AG04449 (cell line): ENCODE measurements at regions not wholly inside any gene's neighbourhood (a gene's known extent, or its start where the extent isn't known, plus 50 kb on each side); places are given as distances from the start of the nearest gene placed in this dataset.

Experiments used
- CTCF ChIA-PET: fragments of 350-600 bp; formaldehyde crosslinking; extraction: SDS; loops from one replicate; lab custom pipeline; 2021; ENCODE audit warnings: antibody characterized with exemption; lab: Yijun Ruan, JAX
- POLR2A ChIA-PET: fragments of 400-600, 350-600 bp; formaldehyde crosslinking; extraction: SDS; loops from one replicate; lab custom pipeline; 2020; ENCODE audit warnings: antibody characterized with exemption, inconsistent platforms; lab: Yijun Ruan, JAX
- DNase-seq: peaks from one replicate; pipeline ENCODE4 v3.0.0-alpha.2; 2010; ENCODE audit warnings: low read depth, low spot score
- H3K4me3 ChIP-seq: 2 replicates; pipeline ENCODE4 v1.5.1; 2011; ENCODE audit warnings: low read depth, mild to moderate bottlenecking, control low read depth, low read length
- TF ChIP-seq, protein P1 (sequence below): IDR thresholded peaks from one replicate; pipeline ENCODE4 v1.5.1; 2011; ENCODE audit warnings: mild to moderate bottlenecking, moderate library complexity, low read length, control low read depth, inconsistent platforms; ENCODE audit not compliant: insufficient read depth; ENCODE audit errors: missing control alignments

DNA sequence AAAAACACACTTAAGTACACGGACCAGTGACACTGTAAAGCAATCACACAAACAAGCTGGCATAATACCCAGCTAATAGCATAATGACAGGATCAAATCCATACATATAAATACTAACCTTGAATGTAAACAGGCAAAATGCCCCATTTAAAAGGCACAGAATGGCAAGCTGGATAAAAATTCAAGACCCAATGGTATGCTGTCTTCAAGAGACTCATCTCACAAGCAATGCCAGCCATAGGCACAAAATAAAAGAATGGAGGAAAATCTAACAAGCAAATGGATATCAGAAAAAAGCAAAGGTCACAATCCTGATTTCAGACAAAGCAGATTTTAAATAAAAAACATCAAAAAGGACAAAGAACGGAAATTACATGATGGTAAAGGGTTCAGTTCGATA is 79.1 kb upstream of the PTGFR start:
- no peak overlapping the region for H3K4me3 ChIP-seq
- ChIA-PET POLR2A (no interaction called here), CTCF (no interaction called here)
- no peak for DNase-seq
- TF ChIP-seq, protein P1, sequence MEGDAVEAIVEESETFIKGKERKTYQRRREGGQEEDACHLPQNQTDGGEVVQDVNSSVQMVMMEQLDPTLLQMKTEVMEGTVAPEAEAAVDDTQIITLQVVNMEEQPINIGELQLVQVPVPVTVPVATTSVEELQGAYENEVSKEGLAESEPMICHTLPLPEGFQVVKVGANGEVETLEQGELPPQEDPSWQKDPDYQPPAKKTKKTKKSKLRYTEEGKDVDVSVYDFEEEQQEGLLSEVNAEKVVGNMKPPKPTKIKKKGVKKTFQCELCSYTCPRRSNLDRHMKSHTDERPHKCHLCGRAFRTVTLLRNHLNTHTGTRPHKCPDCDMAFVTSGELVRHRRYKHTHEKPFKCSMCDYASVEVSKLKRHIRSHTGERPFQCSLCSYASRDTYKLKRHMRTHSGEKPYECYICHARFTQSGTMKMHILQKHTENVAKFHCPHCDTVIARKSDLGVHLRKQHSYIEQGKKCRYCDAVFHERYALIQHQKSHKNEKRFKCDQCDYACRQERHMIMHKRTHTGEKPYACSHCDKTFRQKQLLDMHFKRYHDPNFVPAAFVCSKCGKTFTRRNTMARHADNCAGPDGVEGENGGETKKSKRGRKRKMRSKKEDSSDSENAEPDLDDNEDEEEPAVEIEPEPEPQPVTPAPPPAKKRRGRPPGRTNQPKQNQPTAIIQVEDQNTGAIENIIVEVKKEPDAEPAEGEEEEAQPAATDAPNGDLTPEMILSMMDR = no peak

DNA sequence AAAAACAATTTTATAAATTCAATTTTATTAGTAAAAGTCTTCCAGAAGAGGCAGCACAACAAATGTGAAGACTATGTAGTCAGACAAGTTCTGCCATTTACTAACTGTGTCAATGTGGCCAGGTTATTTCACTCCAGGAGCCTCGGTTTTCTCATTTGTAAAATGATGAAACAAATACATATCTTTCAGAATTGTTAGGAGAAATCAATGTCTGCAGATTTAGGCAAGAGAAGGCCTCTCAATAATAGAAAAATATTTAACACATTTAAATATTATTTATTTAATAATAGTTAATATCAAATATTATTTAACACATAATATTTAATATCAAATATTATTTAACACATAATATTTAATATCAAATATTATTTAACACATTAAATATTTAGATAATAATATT is 75.6 kb upstream of the PTGFR start:
- no peak overlapping the region for H3K4me3 ChIP-seq
- DNase-seq = no peak
- ChIA-PET POLR2A (no interaction called here), CTCF (no interaction called here)
- TF ChIP-seq, protein P1 = no peak

DNA sequence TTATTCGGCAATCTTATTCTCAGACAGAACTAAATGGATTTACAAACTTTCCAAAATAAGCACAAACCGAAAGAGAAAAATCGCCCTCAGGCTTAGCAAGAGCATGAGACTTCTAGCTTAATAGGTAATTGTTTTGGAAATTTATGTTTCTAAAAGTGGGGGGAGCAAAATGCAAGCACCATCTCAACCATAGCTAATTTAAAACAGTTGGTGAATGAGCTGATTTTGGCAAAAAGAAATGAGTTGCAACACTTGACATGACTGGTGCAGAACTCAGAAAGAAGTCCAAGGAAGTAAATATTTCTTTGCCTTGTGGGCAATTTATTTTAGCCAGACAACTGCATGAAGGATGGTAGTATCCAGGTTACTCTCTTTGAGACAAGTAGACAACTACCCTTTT is 71.5 kb upstream of the PTGFR start:
- CTCF ChIA-PET = no interaction called here
- H3K4me3 ChIP-seq = no peak overlapping the region
- TF ChIP-seq, protein P1 = no peak
- DNase-seq = peak; percentile 71
- POLR2A ChIA-PET = no interaction called here

DNA sequence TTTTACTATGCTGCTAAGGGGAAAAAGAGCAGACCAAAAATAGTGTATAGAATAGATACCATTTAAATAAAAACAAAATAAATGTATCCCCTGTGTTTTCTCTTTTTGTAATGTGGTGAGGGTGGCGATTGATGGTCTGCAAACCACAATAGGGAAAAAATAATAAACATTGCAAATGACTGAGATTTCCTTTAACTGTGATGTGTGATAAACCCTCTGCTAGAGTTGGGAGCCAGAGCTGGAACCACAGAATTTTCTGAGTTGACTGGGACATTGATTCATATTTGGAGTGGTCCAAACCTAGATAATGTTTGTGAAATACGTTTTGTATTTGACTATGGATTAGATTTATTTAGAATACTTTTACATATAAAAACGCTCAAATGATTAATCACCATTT is 70.6 kb upstream of the PTGFR start:
- TF ChIP-seq, protein P1 = no peak
- H3K4me3 ChIP-seq = no peak overlapping the region
- POLR2A ChIA-PET = no interaction called here
- no peak for DNase-seq
- CTCF ChIA-PET = no interaction called here

DNA sequence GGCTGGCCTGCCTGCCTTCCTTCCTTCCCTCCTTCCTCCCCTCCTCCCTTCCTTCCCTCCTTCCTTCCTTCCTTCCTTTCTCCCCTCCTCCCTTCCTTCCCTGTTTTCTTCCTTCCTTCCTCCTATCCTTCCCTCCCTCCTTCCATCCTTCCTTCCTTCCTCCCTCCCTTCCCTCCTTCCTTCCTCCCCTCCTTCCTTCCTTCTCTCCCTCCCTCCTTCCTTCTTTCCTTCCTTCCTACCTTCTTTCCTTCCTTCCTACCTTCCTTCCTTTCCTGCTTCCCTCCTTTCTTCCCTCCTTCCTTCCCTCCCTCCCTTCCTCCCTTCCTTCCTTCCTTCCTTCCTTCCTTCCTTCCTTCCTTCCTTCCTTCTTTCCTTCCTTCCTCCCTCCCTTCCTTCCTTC is 70.1 kb upstream of the PTGFR start:
- POLR2A ChIA-PET = no interaction called here
- TF ChIP-seq, protein P1 = no peak
- H3K4me3 ChIP-seq = no peak overlapping the region
- DNase-seq = no peak
- CTCF ChIA-PET = no interaction called here

DNA sequence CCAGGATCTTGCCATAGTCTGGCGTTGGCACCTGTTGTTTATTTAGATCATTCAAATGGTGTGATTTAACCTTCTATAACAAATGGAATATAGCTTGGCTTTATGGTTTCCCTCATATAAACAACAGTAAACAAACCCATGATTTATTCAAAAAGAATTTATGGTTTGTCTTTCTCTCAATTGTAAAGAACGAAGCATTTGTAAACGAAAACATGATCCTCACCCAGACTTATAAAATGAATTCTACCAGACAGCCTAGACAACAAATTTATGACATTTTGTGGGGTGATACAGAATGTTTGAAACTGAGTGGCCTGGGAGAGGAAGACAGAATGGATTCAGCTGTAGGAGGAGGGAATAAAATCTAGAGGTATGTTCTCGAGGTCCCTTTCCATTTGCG is 66.1 kb upstream of the PTGFR start:
- CTCF ChIA-PET = interaction anchor here (0.8 kb wide), 1 partner anchor 279 kb away, joined by 3 read pairs; no protein-coding TSS in a partner anchor
- TF ChIP-seq, protein P1 = no peak
- no peak for DNase-seq
- POLR2A ChIA-PET = no interaction called here
- no peak overlapping the region for H3K4me3 ChIP-seq

DNA sequence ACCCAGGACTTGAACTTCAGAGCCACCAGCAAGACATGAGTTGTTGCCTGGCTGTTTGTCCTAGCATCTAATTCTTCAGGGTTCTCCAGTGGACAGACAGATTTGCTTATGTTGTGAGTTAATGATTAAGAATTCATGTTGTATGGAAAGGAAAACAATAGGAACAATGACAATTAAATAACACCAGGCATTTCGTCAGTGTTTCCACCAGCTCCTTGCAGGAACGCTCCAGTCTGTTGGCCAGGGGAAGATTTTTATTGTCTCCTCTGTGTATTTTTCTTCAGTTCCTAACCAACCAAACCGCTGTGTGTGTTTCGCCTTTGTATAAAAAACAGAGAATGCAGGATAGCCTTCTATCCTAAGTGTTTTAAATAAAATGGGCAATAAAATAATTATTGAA is 64.4 kb upstream of the PTGFR start:
- POLR2A ChIA-PET = no interaction called here
- CTCF ChIA-PET = interaction anchor here (1.0 to 1.3 kb wide), 3 partner anchors 14 to 281 kb away, joined by 3 to 5 read pairs (median 4); no protein-coding TSS in a partner anchor
- no peak for DNase-seq
- no peak overlapping the region for H3K4me3 ChIP-seq
- TF ChIP-seq, protein P1 = no peak
